NCI-H460 (cell line): ENCODE measurements at regions not wholly inside any gene's neighbourhood (a gene's known extent, or its start where the extent isn't known, plus 50 kb on each side); places are given as distances from the start of the nearest gene placed in this dataset.

Experiments
- DNase-seq: peaks from one replicate; pipeline ENCODE4 v3.0.0-alpha.2; 2016; ENCODE audit warnings: low read depth; ENCODE audit errors: extremely low read depth
- small RNA-seq, 2 experiments: library from RNA; depleted of rRNA; stranded (forward); fragments of <200 nt; gene quantifications; one replicate each; pipeline ENCODE3, GENCODE V24; 2014

GRCh38 chr1:147452809-147453208 is 88.5 kb upstream of the BCL9 start:
- no peak for DNase-seq

- DNase-seq = no peak
Measured at GRCh38 chr1:147463022-147463421, 78.3 kb upstream of the BCL9 start.

GRCh38 chr1:147466543-147466942 is 74.8 kb upstream of the BCL9 start:
- no peak for DNase-seq

GRCh38 chr1:147470079-147470478 is 71.2 kb upstream of the BCL9 start:
- no peak for DNase-seq

GRCh38 chr1:147472489-147472888 is 68.8 kb upstream of the BCL9 start:
- DNase-seq = no peak

- DNase-seq = no peak
Measured at GRCh38 chr1:147472966-147473732, 68.2 kb upstream of the BCL9 start.

- DNase-seq = no peak
Measured at GRCh38 chr1:147473733-147474049, 67.6 kb upstream of the BCL9 start.

- DNase-seq = no peak
Measured at GRCh38 chr1:147475488-147475887, 65.8 kb upstream of the BCL9 start.

- DNase-seq = no peak
Measured at GRCh38 chr1:147478521-147478920, 62.8 kb upstream of the BCL9 start.

- DNase-seq = no peak
Measured at GRCh38 chr1:147479864-147480564, 61.3 kb upstream of the BCL9 start.

- DNase-seq = no peak
Measured at GRCh38 chr1:147480565-147480935, 60.8 kb upstream of the BCL9 start.

- DNase-seq = no peak
Measured at GRCh38 chr1:147486876-147487656, 54.2 kb upstream of the BCL9 start.

- DNase-seq = no peak
Measured at GRCh38 chr1:147491098-147491497, 50.2 kb upstream of the BCL9 start.

Small RNA genes lying in the stretch of these regions (small RNA-seq; reads per million reads assigned to genes)
- 0 reads per million in 2 experiments for gene RF00019
